Stimulated activated CD4-positive, alpha-beta T cell treated with anti-CD3 and anti-CD28 coated beads, Interleukin-4, amount 100 ng/mL, for 1 hour (primary cell): ENCODE measurements at regions not wholly inside any gene's neighbourhood (a gene's known extent, or its start where the extent isn't known, plus 50 kb on each side); places are given as distances from the start of the nearest gene placed in this dataset.
"Not testable (repeated sequence)": the region's sequence is repeated elsewhere in the genome, so short reads cannot be mapped to it uniquely, and the experiment has no call there.

ENCODE experiments used
- DNase-seq: peaks from one replicate; pipeline ENCODE4 v3.0.0-alpha.2; 2020

DNA sequence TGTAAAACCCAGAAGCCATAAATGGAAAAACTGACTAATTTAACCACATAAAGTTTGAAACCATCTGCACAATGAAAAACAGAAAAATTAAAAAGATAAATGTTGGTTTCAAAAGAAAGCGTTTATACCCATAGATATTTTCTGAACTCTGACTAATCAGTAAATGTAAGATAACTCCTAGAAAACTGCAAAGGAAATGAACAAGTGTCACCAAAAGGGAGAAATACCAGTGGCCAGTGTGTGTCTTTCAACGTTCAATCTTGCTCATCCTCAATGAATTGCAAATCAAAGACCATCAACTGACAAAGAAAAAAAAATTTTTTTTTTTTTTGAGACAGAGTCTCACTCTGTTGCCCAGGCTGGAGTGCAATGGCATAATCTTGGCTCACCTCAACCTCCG is 180.1 kb downstream of the SYK start:
- no peak for DNase-seq

DNA sequence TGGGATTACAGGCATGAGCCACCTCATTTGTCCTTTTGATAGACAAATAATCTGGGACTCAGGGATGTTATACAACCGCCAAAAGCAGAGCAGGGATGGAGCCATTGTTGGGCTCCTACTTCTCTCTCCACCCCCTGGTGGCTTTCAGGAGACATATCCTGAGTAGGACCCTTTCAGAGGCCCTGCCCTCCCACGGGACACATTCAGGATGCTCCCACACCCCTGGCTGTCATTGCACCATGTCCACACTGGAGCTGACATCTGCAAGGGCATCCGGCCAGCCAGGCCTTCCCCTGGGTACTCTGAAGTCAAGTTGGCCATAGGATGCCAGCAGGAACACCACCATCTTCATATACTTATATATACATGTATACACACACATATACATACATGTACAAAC is 181.8 kb downstream of the SYK start:
- DNase-seq = no peak

DNA sequence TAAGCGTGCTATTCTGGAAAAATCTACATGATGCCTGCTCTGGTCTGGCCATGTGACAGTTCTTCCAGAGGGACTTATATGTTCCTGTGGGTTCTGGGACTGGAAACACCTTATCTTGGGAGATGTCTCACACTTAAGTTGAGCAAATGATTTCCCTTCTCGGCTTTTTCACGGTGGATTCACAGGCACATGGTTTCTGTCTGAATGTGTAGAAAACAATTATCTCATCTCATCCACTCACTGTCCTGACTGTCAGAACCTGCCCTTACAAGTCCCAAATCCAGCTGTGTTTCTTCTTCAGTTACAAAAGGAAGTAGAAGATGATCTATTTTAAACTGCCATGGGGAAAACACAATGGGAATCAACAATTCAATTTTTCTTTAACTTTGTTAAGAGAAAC is 184.0 kb downstream of the SYK start:
- DNase-seq = no peak

DNA sequence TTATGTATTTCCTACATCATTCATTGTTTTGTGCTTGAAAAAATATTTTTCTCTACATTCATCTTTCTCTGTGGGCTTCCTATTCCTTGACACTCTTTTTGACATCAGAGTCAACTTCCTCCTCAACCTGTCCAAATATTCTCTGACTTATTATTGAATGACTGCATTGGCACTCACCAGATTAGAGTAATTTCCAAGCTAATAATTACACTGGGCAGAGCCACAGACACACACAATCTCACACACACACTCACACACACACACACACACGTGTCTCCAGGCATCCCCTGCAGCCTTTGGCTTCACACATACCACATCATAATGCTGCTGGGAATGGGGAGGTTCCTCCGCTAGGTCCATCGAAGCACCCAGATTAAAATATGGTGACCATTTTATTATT is 184.5 kb downstream of the SYK start:
- DNase-seq = no peak

DNA sequence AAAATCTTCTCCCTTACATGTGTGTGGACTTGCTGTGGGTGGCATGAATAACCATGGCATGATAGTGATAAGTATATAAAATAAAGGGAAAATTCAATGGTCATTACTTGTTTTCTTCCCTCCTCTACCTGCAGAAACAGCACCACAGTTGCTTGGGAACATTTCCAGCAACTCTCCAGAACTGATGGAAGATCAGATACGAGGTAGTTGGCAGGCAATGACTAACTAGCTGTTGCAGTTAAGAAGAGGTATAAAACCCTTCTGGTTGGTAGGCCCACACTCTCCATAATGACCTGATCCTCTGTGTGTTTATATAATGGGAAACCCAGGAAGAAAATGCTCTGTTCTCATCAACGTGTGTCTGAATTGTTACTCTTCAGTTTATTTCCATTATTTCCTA is 185.9 kb downstream of the SYK start:
- no peak for DNase-seq

DNA sequence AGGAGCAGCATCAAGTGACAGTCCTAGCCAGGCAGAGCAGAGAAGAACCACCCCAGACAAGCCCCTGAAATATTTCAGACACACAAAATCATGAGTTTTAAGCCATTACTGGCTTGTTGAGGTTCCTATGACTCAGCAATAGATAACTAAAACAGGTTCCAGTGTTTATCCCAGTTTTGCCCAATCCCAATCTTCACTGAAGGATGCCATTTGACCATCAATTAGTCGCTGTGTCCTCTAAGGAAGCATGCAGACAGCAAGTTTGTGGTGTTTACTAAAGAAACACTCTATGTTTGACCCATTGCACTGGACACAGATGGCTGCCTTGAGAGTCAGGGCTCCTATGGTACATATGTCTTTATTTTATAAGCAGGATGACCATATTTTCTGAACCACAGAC is 186.7 kb downstream of the SYK start:
- DNase-seq = no peak

DNA sequence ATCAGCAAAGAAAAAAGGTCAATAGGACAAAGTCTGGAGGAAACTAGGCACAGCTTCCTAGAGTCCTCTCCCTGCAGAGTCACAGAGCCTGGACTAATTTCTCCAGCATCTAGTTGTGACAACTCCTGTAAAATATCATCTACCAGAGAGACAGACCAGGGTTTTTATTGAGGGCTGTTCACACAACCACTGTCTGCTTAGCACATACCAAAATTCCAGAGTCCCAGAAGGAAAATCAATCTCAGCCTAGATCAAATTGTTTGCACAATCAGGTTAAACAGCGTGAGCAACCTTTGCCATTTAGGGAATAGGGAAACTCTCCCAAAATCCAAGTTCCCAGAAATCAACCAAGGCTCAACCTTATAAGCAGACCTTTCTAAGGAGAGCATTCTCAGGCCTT is 190.3 kb downstream of the SYK start:
- DNase-seq = no peak

DNA sequence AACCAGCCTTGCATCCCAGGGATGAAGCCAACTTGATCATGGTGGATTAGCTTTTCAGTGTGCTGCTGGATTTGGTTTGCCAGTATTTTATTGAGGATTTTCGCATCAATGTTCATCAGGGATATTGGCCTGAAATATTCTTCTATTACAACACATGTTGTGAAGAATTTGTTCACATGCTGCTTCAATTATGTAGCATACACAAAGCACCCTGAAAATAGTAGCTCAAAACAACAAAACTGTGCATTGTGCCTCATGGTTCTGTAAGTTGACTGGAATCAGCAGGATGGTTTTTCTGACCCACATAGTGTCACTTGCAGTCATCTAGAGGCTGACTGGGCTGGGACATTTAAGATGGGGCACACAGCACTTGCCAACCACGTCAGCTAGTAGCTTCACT is 193.9 kb downstream of the SYK start:
- DNase-seq = no peak

DNA sequence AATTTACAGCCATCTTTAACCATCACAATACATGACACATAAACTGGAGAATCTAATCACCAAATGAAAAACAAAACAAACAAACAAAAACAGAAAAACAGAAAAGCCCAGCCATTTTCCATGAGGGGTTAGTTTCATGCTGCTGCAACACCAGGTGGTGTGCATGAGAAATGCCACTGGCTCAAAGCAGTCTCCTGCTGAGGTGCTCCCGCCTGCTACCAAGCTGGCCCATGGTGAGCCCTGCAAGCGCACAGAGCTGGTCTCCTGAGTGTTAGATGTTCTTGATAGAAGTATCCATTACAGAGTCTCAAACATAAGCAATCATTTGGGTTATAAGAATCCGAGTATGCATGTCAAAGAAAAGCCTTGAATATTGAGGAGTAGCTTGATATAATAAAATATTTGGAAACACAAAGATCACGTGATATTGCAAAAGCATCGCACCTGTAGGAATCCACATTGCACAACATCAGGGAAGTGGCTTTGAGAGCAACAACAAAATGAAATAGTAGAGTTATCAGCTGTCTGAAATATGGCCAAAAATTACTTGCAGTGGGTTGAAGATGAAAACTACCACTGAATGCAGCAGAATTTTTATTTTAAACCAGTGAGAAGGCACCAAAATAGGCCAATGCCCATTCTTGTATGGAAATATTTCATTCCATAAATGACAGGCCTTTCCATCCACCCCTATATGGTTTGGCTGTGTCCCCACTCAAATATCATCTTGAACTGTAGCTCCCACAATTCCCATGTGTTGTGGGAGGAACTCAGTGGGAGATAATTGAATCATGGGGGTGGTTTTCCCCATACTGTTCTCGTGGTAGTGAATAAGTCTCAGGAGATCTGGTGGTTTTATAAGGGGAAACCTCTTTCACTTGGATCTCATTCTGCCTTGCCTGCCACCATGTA is 194.8 kb downstream of the SYK start:
- no peak for DNase-seq

DNA sequence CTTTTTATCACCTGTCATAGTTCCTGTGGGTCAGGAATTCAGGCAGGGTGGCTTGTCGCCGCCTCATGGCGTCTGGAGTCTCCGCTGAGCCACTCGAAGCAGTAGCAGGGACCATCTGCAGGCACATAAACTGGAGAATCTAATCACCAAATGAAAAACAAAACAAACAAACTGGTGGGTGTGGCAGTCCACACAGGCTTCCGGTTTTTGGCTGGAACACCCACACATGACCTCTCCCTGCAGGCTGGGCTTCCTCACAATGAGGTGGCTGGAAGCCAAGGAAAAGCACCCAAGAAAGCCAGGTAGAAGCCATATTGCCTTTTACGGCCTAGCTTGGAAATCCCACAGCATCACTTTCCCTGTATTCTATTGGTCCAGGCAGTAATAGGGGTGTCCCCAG is 197.0 kb downstream of the SYK start:
- no peak for DNase-seq

DNA sequence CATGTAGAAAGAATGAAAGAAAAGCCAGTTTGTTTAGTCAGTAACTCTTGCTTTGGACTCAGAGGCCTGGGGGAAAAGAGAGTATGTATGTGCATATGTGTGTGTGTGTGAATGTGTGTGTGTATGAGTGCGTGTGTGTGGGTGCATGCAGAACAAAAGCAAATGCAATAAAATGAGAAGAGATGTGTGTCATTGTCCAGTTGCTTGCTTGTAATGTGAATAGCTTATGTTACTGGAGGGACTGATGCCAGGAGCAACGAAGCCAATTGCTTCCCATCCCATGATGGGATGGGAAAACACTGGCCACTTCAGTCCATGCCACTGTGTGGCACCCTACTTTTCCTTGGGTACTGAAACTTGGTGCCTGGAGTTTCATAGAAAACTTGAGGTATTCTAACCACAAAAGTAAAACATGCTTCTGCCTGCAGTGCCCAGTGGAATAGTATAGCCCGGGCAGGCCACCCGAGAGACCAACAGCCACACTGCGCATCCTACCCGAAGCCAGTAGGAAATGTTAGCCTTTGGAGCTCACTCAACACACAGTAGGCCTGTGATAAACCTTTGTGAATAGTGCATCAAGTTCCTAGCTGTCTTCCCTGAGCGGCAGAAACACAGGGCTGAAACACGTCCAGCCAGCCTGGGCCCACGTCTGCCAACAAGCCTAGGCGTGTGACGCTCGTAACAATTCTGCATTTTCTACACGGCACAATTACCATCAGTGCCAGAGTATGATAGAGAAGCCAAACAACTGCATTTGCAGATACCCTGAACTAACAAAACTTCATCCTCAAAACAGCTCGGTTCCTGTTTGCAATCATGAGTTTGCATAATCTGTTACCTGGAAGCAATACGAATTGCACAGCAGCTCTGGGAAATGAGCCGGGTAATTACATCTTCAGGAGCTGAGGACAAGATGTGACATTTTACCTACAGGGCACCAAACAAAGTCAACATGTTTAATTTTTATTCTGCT is 198.1 kb downstream of the SYK start:
- no peak for DNase-seq

DNA sequence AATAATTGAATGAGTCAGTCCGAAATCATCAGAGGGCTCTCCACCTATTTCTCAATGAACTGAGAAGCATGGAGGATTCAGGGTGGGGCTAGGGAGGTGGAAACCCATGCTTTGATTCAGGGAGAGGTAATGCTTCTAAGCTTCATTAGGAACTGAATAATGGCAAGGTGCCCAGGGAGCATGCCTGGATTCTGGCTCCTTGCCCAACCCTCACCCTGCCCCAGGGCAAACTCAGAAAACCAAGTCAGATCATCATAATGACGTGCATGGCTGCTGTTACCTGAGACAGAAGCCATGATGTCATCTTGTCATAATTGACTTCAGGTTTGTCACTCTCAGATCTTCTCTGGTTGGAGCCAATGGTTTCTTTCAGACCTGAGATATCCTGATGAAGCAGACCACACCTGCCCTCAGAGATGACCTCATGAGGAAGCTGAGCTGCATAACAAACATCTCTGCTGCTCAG is 199.6 kb downstream of the SYK start:
- DNase-seq = no peak

DNA sequence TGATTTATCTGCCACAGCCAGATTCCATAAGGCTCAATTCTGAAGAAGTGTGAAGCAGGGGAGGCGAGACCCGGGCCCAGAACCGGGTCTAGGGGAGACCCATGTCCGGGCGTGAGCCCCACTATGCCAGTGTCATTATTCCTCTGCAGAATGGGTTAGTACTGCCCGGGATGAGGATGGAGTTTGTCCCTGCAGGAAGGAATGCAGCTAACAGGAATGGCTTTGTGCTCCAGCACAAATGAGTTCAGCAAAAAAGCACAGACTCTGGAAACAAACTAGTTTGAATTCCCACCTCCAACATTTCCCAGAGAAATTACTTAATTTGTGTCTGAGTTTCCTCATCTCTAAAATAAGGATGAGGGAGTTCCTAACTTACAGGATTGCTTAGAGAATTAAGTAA is 202.9 kb downstream of the SYK start:
- DNase-seq = no peak

DNA sequence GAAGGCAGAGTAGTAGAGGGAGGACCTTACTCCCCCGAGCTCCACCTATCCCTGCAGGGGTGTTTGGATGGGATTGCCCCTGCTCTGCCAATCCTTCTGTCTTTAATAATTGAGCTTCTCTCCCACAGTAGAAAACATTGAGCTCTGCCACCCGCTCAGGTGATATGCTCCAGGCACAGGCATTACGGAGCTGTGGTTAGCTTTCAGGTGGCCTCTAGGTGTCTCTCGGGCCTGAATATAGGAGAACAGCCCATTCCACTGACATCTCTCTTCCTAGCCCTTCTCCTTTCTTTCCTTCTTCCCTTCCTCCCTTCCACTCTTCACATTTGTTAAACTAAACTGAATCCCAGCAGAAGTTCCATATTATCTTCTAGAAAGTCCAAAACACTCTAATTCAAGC is 203.4 kb downstream of the SYK start:
- DNase-seq = no peak

DNA sequence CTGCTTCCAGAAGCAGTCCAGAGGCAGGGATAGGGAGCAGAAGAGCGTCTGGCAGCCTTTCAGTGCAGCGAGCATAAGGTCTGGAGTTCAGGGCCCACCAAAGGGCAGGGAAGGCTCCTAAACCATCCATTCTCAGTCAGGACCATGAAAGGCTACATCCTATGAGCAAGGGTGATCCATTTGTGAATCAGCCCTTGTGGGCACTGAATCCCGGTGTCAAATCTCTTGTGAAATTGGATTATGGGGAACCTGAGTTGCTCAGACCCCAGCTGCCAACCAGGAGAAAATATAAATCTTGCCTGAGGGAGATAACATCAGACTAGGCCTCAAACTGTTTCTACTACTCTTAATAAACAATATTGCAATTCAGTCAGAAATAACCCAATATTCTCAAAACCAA is 204.4 kb downstream of the SYK start:
- DNase-seq = no peak

DNA sequence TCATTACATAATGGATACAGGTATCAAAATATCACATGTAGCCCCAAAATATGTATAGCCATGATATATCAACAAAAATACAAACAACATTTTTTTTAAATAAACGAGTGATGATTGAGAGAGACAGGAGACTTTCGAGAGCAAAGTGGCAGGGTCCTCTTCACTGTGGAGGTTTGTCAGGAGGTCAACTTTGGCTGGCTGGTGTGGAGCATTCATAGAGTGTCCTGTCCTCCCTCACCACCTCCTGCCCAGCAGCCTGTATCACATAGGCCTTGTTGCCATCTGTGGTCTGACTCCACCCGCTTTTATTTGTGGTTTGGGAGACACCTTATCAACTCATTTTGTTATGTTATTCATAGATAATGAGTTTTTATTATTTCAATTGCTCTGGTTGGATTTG is 206.9 kb downstream of the SYK start:
- no peak for DNase-seq

DNA sequence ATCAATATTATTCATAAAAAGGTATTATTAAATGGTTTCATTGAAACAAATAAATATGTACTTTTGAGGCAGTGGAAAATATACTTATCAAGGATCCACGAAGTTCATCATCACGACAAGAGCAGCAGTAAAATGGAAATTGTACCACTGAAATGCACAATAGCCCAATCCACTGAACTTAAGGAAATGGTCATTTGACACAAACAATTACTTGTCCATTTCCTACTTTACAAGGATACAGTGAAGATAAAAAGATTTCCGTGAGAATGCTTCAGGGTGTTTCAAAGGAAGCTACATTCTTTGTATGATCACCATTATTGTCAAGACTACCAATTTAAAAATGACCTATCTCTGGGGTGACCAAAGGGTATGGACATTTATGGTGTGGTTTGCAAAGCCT is 210.3 kb downstream of the SYK start:
- no peak for DNase-seq

DNA sequence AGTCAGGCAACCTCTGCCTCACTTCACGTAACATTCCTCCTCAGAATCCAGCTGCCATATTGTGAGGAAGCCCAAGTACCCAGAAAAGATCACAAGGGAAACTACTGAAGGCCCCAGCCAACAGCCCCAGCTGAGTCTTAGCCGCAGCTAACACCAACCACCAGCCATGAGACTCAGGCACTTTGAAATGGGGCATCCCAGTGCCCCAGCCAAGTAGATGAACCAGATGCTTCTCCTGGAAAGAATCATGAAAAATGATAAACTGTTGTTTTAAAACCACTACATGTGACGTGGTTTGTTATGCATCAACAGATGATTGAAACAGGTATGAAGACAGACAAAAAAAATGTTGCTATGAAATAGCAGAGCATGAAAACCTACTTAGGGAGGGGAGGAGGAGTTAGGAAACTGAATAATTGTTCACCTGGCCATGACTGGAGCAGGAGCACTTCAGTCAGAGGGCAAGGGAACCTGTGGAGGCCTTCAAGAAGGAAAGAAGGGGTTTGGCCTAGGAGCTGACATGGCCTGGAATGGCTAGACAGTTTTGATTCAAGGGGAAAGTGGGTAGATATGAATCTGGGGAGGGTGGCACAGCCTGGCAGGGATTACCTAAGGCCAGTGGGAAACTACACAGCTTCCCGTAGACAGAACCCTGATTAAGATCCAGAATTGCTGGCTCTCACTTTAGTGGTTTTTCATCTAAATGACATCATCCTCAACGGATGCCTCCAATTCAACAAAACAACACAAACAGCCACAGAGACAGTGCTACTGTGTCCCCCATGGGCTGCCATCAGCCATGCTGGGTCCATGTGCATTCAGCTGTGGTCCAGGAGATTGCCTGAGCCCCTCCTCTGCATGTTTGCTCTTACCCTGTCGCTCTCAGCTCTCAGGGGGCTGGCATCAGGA is 211.6 kb downstream of the SYK start:
- DNase-seq = no peak

DNA sequence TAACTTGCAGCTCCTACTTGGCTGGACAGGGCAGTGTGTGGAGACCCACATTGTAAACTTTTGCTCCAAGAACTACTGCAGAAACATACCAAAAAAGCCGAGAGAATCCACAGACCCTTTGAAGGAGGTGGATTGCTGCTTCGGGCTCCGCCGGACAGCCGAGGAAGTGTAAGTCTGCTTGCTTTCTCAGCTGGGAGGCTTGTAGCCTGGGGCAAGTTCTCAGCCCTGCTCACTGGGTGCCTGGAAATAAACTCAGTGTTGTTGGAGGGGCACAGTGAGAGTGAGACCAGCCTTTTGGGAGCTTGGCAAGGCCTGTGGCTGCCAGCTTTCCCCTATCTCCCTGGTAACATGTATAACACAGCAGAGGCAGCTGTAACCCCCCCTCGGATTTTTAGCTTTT is 215.6 kb downstream of the SYK start:
- DNase-seq = no peak

DNA sequence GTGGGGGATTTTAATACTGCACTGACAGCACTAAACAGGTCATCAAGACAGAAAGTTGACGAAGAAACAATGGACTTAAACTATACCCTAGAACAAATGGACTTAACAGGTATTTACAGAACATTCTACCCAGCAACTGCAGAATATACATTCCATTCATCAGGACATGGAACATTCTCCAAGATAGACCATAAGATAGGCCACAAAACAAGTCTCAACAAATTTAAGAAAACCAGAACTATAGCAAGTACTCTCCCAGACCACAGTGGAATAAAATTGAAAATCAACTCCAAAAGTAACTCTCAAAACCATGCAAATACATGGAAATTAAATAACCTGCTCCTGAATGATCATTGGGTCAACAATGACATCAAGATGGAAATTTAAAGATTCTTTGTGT is 218.3 kb downstream of the SYK start:
- DNase-seq = not testable (repeated sequence)

DNA sequence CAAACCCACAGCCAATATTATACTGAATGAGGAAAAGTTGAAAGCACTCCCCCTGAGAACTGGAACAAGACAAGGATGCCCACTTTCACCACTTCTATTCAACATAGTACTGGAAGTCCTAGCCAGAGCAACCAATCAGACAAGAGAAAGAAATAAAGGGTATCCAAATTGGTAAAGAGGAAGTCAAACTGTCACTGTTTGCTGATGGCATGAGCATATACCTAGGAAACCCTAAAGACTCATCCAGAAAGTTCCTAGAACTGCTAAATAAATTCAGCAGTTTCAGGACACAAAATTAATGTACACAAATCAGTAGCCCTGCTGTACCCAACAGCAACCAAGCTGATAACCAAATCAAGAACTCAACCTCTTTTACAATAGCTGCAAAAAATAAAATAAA is 220.0 kb downstream of the SYK start:
- not testable (repeated sequence) for DNase-seq

DNA sequence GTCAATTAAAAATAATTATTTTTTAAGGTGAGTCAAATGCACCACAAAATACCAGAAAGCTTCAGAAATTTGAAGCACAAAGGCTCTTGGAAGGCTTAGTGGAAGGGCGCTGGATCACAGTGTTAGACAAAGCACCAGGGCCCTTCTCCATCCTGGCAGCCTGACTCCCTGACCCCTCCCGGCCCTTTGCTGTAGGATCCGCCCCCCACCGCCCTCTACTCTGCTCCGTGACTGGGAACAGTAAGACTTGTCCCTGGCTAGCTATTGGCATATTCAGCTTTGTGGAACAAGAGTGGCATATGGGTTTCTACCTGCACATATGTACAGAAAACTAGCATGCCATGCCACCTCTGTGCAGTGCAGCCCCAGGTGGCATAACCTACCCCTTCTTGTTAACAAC is 222.1 kb downstream of the SYK start:
- DNase-seq = no peak

DNA sequence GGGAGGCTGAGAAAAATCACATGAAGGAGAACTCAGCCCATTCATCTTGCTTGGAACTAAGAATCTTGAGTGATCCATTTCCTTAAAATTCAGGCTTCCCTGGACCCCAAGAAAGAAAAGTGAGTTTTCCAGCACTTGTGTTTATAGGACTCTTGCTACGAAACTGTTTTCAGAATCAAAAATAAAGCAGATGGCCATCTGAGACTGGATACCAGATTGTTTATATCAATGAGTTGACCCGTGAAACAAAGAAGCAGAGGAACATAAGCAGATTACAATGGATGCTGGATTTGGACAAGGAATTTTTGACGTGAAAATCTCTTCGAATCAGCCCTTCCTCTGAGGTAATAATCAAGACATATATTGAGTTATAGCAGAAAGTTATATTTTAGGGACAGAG is 223.2 kb downstream of the SYK start:
- DNase-seq = no peak
